H9 (cell line): ENCODE measurements at regions not wholly inside any gene's neighbourhood (a gene's known extent, or its start where the extent isn't known, plus 50 kb on each side); places are given as distances from the start of the nearest gene placed in this dataset.

Experiments
- DNase-seq: peaks from one replicate; pipeline ENCODE4 v3.0.0-alpha.2; 2017
- H2AFZ ChIP-seq: one replicate; pipeline ENCODE4 v1.6.1; 2013; ENCODE audit warnings: mild to moderate bottlenecking, low read length, control low read depth, moderate library complexity
- H2AK5ac ChIP-seq: 2 replicates; pipeline ENCODE4 v1.6.1; 2013; ENCODE audit warnings: low read length, control low read depth, mixed read lengths; ENCODE audit not compliant: insufficient read length
- H2BK120ac ChIP-seq: one replicate; pipeline ENCODE4 v1.6.1; 2013; ENCODE audit warnings: low read depth, mild to moderate bottlenecking, low read length, control low read depth, inconsistent platforms; ENCODE audit not compliant: poor library complexity, severe bottlenecking
- H2BK12ac ChIP-seq: 2 replicates; pipeline ENCODE4 v1.6.1; 2013; ENCODE audit warnings: low read length, control low read depth, mixed read lengths, low read depth; ENCODE audit not compliant: insufficient read length
- H2BK15ac ChIP-seq: 2 replicates; pipeline ENCODE4 v1.6.1; 2013; ENCODE audit warnings: low read depth, low read length, control low read depth
- H2BK20ac ChIP-seq: one replicate; pipeline ENCODE4 v1.6.1; 2013; ENCODE audit warnings: low read depth, mild to moderate bottlenecking, low read length, control low read depth, inconsistent platforms; ENCODE audit not compliant: poor library complexity, severe bottlenecking
- H2BK5ac ChIP-seq: 2 replicates; pipeline ENCODE4 v1.6.1; 2013; ENCODE audit warnings: low read length, control low read depth, mixed read lengths; ENCODE audit not compliant: insufficient read length
- H3K14ac ChIP-seq: 2 replicates; pipeline ENCODE4 v1.6.1; 2013; ENCODE audit warnings: low read length, control low read depth; ENCODE audit not compliant: insufficient read depth
- H3K18ac ChIP-seq: 2 replicates; pipeline ENCODE4 v1.6.1; 2013; ENCODE audit warnings: low read depth, mild to moderate bottlenecking, mixed read lengths, low read length, control low read depth; ENCODE audit not compliant: insufficient read length
- H3K23ac ChIP-seq: 2 replicates; pipeline ENCODE4 v1.6.1; 2013; ENCODE audit warnings: low read length, control low read depth, mixed read lengths, low read depth; ENCODE audit not compliant: insufficient read length
- H3K23me2 ChIP-seq: 2 replicates; pipeline ENCODE4 v1.6.1; 2013; ENCODE audit warnings: low read depth, mild to moderate bottlenecking, mixed read lengths, low read length, control low read depth; ENCODE audit not compliant: insufficient read length, poor library complexity, severe bottlenecking
- H3K27ac ChIP-seq: 2 replicates; pipeline ENCODE4 v1.5.1; 2013; ENCODE audit warnings: low read length, control low read depth, mixed read lengths, low read depth; ENCODE audit not compliant: insufficient read length
- H3K27me3 ChIP-seq: 2 replicates; pipeline ENCODE4 v1.6.1; 2013; ENCODE audit warnings: low read length, control low read depth, inconsistent platforms; ENCODE audit not compliant: insufficient read depth
- H3K4ac ChIP-seq: 2 replicates; pipeline ENCODE4 v1.6.1; 2013; ENCODE audit warnings: low read depth, mild to moderate bottlenecking, control low read depth, inconsistent platforms, low read length, moderate library complexity
- H3K4me1 ChIP-seq: 2 replicates; pipeline ENCODE4 v1.6.1; 2013; ENCODE audit warnings: low read length, control low read depth, inconsistent platforms; ENCODE audit not compliant: insufficient read depth
- H3K4me2 ChIP-seq: 2 replicates; pipeline ENCODE4 v1.6.1; 2013; ENCODE audit warnings: low read length, control low read depth, mixed read lengths; ENCODE audit not compliant: insufficient read length, insufficient read depth
- H3K56ac ChIP-seq: 2 replicates; pipeline ENCODE4 v1.6.1; 2013; ENCODE audit warnings: low read depth, mild to moderate bottlenecking, mixed read lengths, low read length, control low read depth; ENCODE audit not compliant: insufficient read length
- H3K79me1 ChIP-seq: 2 replicates; pipeline ENCODE4 v1.6.1; 2013; ENCODE audit warnings: low read depth, mild to moderate bottlenecking, moderate library complexity, low read length, control low read depth, inconsistent platforms; ENCODE audit not compliant: insufficient read depth, poor library complexity, severe bottlenecking
- H3K79me2 ChIP-seq: 2 replicates; pipeline ENCODE4 v1.6.1; 2013; ENCODE audit warnings: low read length, control low read depth, inconsistent platforms; ENCODE audit not compliant: insufficient read depth
- H3K9ac ChIP-seq: 2 replicates; pipeline ENCODE4 v1.6.1; 2013; ENCODE audit warnings: low read length, control low read depth, mixed read lengths; ENCODE audit not compliant: insufficient read length; ENCODE audit errors: extremely low read depth
- H3K9me3 ChIP-seq: one replicate; pipeline ENCODE4 v1.6.1; 2013; ENCODE audit warnings: low read depth, low read length, inconsistent platforms; ENCODE audit not compliant: control insufficient read depth
- H3T11ph ChIP-seq: one replicate; pipeline ENCODE4 v1.6.1; 2013; ENCODE audit warnings: mild to moderate bottlenecking, low read length, control low read depth, inconsistent platforms
- H4K20me1 ChIP-seq: one replicate; pipeline ENCODE4 v1.6.1; 2013; ENCODE audit not compliant: control insufficient read depth, insufficient read length, insufficient read depth
- H4K5ac ChIP-seq: 2 replicates; pipeline ENCODE4 v1.6.1; 2013; ENCODE audit warnings: low read depth, mild to moderate bottlenecking, mixed read lengths, low read length, control low read depth; ENCODE audit not compliant: insufficient read length
- H4K8ac ChIP-seq: replicated peaks from 2 replicates; pipeline ENCODE4 v1.6.1; 2013; ENCODE audit warnings: low read length, control low read depth, mixed read lengths, low read depth; ENCODE audit not compliant: insufficient read length
- H4K91ac ChIP-seq: 2 replicates; pipeline ENCODE4 v1.6.1; 2013; ENCODE audit warnings: low read depth, mild to moderate bottlenecking, moderate library complexity, mixed read lengths, low read length, control low read depth; ENCODE audit not compliant: insufficient read length
- H3K27ac Mint-ChIP-seq, 3 experiments: 2 replicates in 2 of 3; 3 replicates in 1 of 3; pipeline ENCODE4 v1.8.0; 2020 to 2021; ENCODE audit warnings: mixed read lengths in 3 of 3, mild to moderate bottlenecking in 1 of 3, moderate library complexity in 1 of 3
- H3K27me3 Mint-ChIP-seq: 2 replicates; pipeline ENCODE4 v1.8.0; 2021; ENCODE audit warnings: low read depth, mild to moderate bottlenecking, moderate library complexity, mixed read lengths
- H3K36me3 Mint-ChIP-seq, 3 experiments: 2 replicates in 2 of 3; 3 replicates in 1 of 3; pipeline ENCODE4 v1.8.0; 2020 to 2021; ENCODE audit warnings: low read depth in 3 of 3, mixed read lengths in 3 of 3; ENCODE audit not compliant: insufficient read depth in 1 of 3
- H3K4me1 Mint-ChIP-seq, 2 experiments: 2 replicates each; pipeline ENCODE4 v1.8.0; 2020; ENCODE audit warnings: mixed read lengths in 2 of 2
- H3K4me3 Mint-ChIP-seq, 2 experiments: 2 replicates in 1 of 2; 3 replicates in 1 of 2; pipeline ENCODE4 v1.8.0; 2020 to 2021; ENCODE audit warnings: mild to moderate bottlenecking in 2 of 2, mixed read lengths in 2 of 2, moderate library complexity in 1 of 2
- H3K9me3 Mint-ChIP-seq, 2 experiments: 2 replicates in 1 of 2; 3 replicates in 1 of 2; pipeline ENCODE4 v1.8.0; 2020; ENCODE audit warnings: mild to moderate bottlenecking in 2 of 2, mixed read lengths in 2 of 2, moderate library complexity in 1 of 2
- WGBS: extraction: QIAGEN DNeasy Blood & Tissue Kit; methylation state at CpG from one replicate; pipeline ENCODE4 v1.1.7; 2013; ENCODE audit warnings: missing lambda C conversion rate, low lambda C conversion rate, mixed read lengths; ENCODE audit not compliant: insufficient read length; ENCODE audit errors: extremely low coverage; 5-methylcytosine and 5-hydroxymethylcytosine counted together
- TF ChIP-seq, protein P1 (sequence below): fragments of 200-600 bp; sonication (generic); conservative IDR thresholded peaks from 3 replicates; pipeline ENCODE4 v1.8.0; 2021; ENCODE audit warnings: antibody characterized with exemption, mild to moderate bottlenecking

DNA sequence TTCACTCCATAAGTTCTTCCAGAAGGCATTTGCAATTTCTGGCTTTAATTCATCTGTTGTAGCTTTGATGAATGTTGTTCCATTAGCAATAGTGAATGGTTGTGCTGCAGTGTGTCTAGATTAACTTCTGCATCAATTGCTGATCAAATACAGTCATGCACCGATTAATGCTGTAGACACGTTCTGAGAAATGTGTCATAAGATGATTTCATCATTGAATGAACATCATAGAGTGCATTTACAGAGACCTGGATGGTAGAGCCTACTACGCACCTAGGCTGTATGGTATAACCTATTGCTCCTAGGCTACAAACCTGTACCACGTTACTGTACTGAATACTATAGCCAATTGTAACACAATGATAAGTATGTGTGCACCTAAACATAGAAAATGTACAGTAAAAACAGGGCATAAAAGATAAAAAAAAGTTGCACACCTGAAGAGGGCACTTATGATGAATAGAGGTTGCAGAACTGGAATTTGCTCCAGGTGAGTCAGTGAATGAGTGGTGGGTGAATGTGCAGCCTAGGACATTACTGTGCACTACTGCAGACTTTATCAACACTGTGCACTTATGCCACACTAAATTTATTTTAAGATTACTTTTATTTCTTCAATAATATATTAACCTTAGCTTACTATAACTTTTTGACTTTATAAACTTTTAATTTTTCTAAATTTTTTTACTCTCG, 170.7 kb downstream of the HERPUD2 start:
- no peak for DNase-seq
- Histone ChIP-seq H3K4me2 (no peak overlapping the region), H2AFZ (no peak overlapping the region), H2BK5ac (no peak overlapping the region), H3K9me3 (no peaks in the 10 kb centered on the region), H4K8ac (no peak overlapping the region), H4K91ac (no peak overlapping the region), H3K23me2 (no peaks in the 10 kb centered on the region), H3K27me3 (no peaks in the 10 kb centered on the region), H3K4me1 (no peaks in the 10 kb centered on the region), H4K20me1 (no peaks in the 10 kb centered on the region), H3K14ac (no peak overlapping the region), H3K9ac (no peak overlapping the region), H3K27ac (no peak overlapping the region), H3K79me1 (no peaks in the 10 kb centered on the region), H2AK5ac (no peak overlapping the region), H2BK15ac (no peak overlapping the region), H3K23ac (no peak overlapping the region), H3K4ac (no peak overlapping the region), H4K5ac (no peak overlapping the region), H3T11ph (no peak overlapping the region), H3K56ac (no peak overlapping the region), H2BK12ac (no peak overlapping the region), H3K79me2 (no peaks in the 10 kb centered on the region), H2BK20ac (no peak overlapping the region), H3K18ac (no peak overlapping the region), H2BK120ac (no peak overlapping the region)
- Mint-ChIP-seq H3K36me3 (no peaks in the 10 kb centered on the region), H3K9me3 (no peaks in the 10 kb centered on the region), H3K4me3 (no peak overlapping the region), H3K27me3 (peaks cover 23% of the 10 kb centered on the region), H3K4me1 (0 out of 4 replicates have a peak, but pooled peaks cover 0 to 2% of the 10 kb centered on the region in 2 experiments), H3K27ac (no peak overlapping the region)
- TF ChIP-seq, protein P1, sequence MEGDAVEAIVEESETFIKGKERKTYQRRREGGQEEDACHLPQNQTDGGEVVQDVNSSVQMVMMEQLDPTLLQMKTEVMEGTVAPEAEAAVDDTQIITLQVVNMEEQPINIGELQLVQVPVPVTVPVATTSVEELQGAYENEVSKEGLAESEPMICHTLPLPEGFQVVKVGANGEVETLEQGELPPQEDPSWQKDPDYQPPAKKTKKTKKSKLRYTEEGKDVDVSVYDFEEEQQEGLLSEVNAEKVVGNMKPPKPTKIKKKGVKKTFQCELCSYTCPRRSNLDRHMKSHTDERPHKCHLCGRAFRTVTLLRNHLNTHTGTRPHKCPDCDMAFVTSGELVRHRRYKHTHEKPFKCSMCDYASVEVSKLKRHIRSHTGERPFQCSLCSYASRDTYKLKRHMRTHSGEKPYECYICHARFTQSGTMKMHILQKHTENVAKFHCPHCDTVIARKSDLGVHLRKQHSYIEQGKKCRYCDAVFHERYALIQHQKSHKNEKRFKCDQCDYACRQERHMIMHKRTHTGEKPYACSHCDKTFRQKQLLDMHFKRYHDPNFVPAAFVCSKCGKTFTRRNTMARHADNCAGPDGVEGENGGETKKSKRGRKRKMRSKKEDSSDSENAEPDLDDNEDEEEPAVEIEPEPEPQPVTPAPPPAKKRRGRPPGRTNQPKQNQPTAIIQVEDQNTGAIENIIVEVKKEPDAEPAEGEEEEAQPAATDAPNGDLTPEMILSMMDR, result no peak
- WGBS, result 100% methylated on average over 1 of the region's 5 CpGs
